Vagina (tissue), 2 donors: ENCODE measurements at regions not wholly inside any gene's neighbourhood (a gene's known extent, or its start where the extent isn't known, plus 50 kb on each side); places are given as distances from the start of the nearest gene placed in this dataset.

ENCODE experiments used
- DNase-seq, 2 donors: peaks; one replicate each; pipeline ENCODE4 v3.0.0-alpha.2; 2017; ENCODE audit errors: extremely low spot score in 2 of 2
- H3K27ac ChIP-seq: fragments of 200-600 bp; sonication (generic); one replicate; pipeline ENCODE4 v1.5.1; 2019
- H3K27me3 ChIP-seq: fragments of 200-600 bp; sonication (generic); one replicate; pipeline ENCODE4 v1.5.1; 2019
- H3K36me3 ChIP-seq, 2 donors: fragments of 200-600 bp; sonication (generic); one replicate each; pipeline ENCODE4 v1.5.1; 2017 to 2019
- H3K4me1 ChIP-seq: fragments of 200-600 bp; sonication (generic); one replicate; pipeline ENCODE4 v1.5.1; 2019
- H3K4me3 ChIP-seq, 2 donors: fragments of 200-600 bp; sonication (generic); 1 replicate in 1 of 2; 2 replicates in 1 of 2; pipeline ENCODE4 v1.5.1; 2016 to 2019
- H3K9me3 ChIP-seq: fragments of 200-600 bp; sonication (generic); one replicate; pipeline ENCODE4 v1.5.1; 2019
- POLR2A ChIP-seq, 2 donors: fragments of 450-650 bp; IDR thresholded peaks; one replicate each; pipeline ENCODE4 v1.6.1; 2017; ENCODE audit warnings: antibody characterized with exemption in 2 of 2, mild to moderate bottlenecking in 2 of 2, moderate library complexity in 2 of 2
- POLR2AphosphoS5 ChIP-seq, 2 donors: sonication (generic); formaldehyde crosslinking; IDR thresholded peaks; one replicate each; pipeline ENCODE4 v1.9.0; 2017; ENCODE audit warnings: antibody characterized with exemption in 2 of 2, mild to moderate bottlenecking in 2 of 2, low read depth in 1 of 2; ENCODE audit not compliant: insufficient read depth in 1 of 2
- intact Hi-C: fragments of 100-400 bp; cut with DNase I; formaldehyde crosslinking; loops from one replicate; pipeline ENCODE4 v1.15.1; 2023
- TF ChIP-seq, protein P1 (sequence below), 3 experiments: fragments of 450-650 bp in 2 of 3; fragments of 200-600 bp in 1 of 3; sonication (generic) in 1 of 3; IDR thresholded peaks; one replicate each; pipeline ENCODE4 v1.5.1; 2017 to 2019; ENCODE audit warnings: antibody characterized with exemption in 3 of 3, mild to moderate bottlenecking in 2 of 3, moderate library complexity in 2 of 3

DNA sequence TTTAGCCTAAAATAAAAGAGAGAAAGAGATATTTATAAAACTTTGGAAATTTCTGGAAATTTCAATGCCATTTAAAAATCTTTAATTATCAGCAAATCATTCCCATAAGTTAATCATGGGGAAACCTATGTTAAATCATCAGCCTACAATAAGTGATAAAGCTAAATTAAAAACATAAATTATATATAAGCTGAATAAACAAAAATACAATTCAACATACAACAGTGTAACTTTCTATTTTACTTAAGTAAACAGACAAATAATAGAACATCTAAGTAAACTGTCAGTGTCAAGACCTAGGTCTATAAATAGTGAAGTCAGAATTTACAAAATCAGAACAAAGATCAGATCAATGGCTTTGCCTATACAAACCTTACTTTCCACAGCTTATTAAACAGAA lies 57.5 kb downstream of the EPRS1 start:
- no peak overlapping the region for H3K27ac ChIP-seq
- no peak overlapping the region for H3K4me3 ChIP-seq
- H3K36me3 ChIP-seq, result peaks cover 0 to 14% of the 10 kb centered on the region in 2 donors
- no peaks in the 10 kb centered on the region for H3K9me3 ChIP-seq
- no peak for TF ChIP-seq POLR2A (IDR thresholded peaks at IDR 0.05)
- no peak for TF ChIP-seq POLR2AphosphoS5 (IDR thresholded peaks at IDR 0.05; ENCODE audit: insufficient read depth in 1 of 2, low read depth in 1 of 2)
- TF ChIP-seq, protein P1, sequence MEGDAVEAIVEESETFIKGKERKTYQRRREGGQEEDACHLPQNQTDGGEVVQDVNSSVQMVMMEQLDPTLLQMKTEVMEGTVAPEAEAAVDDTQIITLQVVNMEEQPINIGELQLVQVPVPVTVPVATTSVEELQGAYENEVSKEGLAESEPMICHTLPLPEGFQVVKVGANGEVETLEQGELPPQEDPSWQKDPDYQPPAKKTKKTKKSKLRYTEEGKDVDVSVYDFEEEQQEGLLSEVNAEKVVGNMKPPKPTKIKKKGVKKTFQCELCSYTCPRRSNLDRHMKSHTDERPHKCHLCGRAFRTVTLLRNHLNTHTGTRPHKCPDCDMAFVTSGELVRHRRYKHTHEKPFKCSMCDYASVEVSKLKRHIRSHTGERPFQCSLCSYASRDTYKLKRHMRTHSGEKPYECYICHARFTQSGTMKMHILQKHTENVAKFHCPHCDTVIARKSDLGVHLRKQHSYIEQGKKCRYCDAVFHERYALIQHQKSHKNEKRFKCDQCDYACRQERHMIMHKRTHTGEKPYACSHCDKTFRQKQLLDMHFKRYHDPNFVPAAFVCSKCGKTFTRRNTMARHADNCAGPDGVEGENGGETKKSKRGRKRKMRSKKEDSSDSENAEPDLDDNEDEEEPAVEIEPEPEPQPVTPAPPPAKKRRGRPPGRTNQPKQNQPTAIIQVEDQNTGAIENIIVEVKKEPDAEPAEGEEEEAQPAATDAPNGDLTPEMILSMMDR (IDR thresholded peaks at IDR 0.05), result no peak
- DNase-seq, result no peak
- H3K4me1 ChIP-seq, result no peaks in the 10 kb centered on the region
- no peaks in the 10 kb centered on the region for H3K27me3 ChIP-seq
- intact Hi-C loops, result no loop called here

DNA sequence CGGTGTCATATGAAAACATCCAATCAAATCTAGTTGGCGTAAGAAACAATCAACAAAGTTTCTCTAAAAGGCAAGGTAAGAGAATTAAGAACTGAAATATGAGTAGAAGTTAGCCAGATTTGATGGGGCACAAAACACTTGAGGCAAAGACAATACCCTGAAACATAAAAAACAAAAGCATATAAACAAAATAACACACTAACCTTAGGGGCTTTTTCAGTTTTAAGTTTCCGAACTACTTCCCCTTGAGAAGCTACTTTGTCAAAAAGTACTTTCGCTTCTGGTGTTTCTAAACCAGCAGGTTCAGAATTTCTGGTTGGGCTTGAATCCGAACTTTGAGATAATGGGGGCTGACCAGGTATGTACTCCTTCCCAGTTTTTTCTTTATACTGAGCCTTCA lies 57.9 kb downstream of the EPRS1 start:
- no peaks in the 10 kb centered on the region for H3K9me3 ChIP-seq
- no peak overlapping the region for H3K4me3 ChIP-seq
- peaks cover 0 to 18% of the 10 kb centered on the region in 2 donors for H3K36me3 ChIP-seq
- H3K27ac ChIP-seq, result no peak overlapping the region
- intact Hi-C loops, result no loop called here
- no peak for TF ChIP-seq POLR2AphosphoS5 (IDR thresholded peaks at IDR 0.05; ENCODE audit: insufficient read depth in 1 of 2, low read depth in 1 of 2)
- no peak for TF ChIP-seq POLR2A (IDR thresholded peaks at IDR 0.05)
- TF ChIP-seq, protein P1 (IDR thresholded peaks at IDR 0.05), result no peak
- DNase-seq, result no peak
- no peaks in the 10 kb centered on the region for H3K4me1 ChIP-seq
- no peaks in the 10 kb centered on the region for H3K27me3 ChIP-seq

DNA sequence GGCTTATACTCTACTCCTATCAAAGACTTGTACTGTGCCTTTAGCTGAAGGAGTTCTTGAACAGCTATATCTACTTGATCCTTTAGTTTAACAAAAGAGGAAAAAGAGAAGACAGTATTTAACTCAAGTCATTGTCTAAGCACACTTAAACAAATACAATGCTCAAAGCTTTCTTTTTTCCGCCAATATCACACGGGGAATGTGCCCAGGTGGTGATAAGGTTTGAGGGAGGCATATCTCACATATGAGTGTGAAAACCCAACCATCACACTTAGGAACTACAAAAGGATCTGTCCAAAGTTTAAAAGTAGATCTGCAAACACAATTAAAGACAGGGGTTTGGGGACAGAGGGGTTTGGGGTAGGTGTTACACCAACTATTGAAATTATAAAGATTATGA lies 59.0 kb upstream of the SLC30A10 start:
- Histone ChIP-seq H3K9me3 (no peaks in the 10 kb centered on the region), H3K27ac (no peak overlapping the region), H3K4me3 (no peak overlapping the region), H3K27me3 (no peaks in the 10 kb centered on the region), H3K4me1 (no peaks in the 10 kb centered on the region), H3K36me3 (peaks cover 0 to 29% of the 10 kb centered on the region in 2 donors)
- intact Hi-C loops, result no loop called here
- DNase-seq, result no peak
- TF ChIP-seq POLR2A (IDR thresholded peaks at IDR 0.05) (no peak), POLR2AphosphoS5 (IDR thresholded peaks at IDR 0.05; ENCODE audit: insufficient read depth in 1 of 2, low read depth in 1 of 2) (no peak)
- TF ChIP-seq, protein P1 (IDR thresholded peaks at IDR 0.05), result no peak

DNA sequence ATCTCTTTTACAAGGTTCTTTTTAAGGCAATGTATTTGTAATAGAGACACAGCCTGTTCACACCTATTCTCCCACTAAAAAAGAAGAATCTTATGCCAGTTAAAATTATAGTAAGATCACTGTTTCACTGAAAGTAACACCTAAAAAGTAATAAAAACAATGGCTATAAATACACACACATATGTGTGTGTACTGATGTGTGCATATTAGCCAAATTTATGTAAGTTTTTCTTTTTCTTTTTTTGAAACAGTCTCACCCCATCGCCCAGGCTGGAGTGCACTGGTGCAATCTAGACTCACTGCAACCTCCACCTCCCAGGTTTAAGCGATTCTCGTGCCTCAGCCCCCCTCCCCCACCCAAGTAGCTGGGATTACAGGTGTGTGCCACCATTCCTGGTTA lies 56.8 kb upstream of the SLC30A10 start:
- H3K36me3 ChIP-seq, result peaks cover 0 to 48% of the 10 kb centered on the region in 2 donors
- TF ChIP-seq POLR2A (IDR thresholded peaks at IDR 0.05), result no peak
- TF ChIP-seq, protein P1 (IDR thresholded peaks at IDR 0.05), result no peak
- no peak overlapping the region for H3K4me3 ChIP-seq
- H3K9me3 ChIP-seq, result no peaks in the 10 kb centered on the region
- no peak overlapping the region for H3K27ac ChIP-seq
- no peaks in the 10 kb centered on the region for H3K4me1 ChIP-seq
- DNase-seq, result no peak
- H3K27me3 ChIP-seq, result no peaks in the 10 kb centered on the region
- intact Hi-C loops, result no loop called here
